HG02571 (cell line): ENCODE measurements at regions not wholly inside any gene's neighbourhood (a gene's known extent, or its start where the extent isn't known, plus 50 kb on each side); places are given as distances from the start of the nearest gene placed in this dataset.

Source experiments
- ATAC-seq: cut with Tn5 transposase; IDR thresholded peaks from one replicate; pipeline ENCODE4 v1.9.1; 2021; ENCODE audit warnings: mild to moderate bottlenecking, moderate library complexity; ENCODE audit not compliant: unreplicated experiment

GRCh38 chr10:113457408-113457807 is 95.4 kb upstream of the HABP2 start:
- no peak for ATAC-seq

DNA sequence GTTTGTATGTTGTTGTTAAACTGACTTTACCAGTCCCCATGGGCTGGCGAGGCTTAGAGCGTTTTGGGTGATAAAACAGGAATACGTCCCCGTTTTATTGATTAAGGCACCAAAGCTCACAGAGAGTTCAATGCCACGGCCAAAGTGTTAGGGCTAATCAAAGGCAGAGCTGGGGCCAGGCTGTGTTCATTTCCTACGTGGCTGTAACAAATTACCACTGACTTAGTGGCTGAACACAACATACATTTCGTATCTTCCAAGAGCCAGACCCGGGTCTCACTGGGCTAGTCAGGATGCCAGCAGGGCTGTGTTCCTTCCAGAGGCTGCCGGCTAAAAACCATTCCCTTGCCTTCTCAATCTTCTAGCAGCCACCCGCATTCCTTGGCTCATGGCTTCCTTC is 94.4 kb upstream of the HABP2 start:
- ATAC-seq: no peak

DNA sequence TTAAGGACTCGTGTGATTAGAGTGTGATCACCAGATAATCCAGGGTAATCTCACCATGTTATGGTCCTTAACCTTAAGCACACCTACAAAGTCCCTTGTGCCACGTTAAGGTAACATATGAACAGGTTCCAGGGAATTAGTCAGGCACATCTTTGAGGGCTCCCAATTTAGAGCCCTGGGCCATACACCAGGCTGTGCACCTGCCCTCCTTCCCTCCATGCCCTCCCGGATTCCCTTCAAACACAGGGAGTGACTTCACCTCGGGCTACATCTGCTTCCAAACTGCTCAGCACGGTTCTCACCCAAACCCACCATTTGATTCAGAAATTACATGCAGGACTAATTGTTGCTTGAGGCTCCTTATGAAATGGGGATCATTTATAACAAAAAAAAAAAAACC is 93.9 kb upstream of the HABP2 start:
- no peak for ATAC-seq

- ATAC-seq: no peak
Measured at GRCh38 chr10:113459626-113460280, 93.1 kb upstream of the HABP2 start.

GRCh38 chr10:113463083-113463482 is 89.8 kb upstream of the HABP2 start:
- no peak for ATAC-seq

GRCh38 chr10:113463777-113464176 is 89.1 kb upstream of the HABP2 start:
- no peak for ATAC-seq

- ATAC-seq: no peak
Measured at GRCh38 chr10:113469796-113470195, 83.1 kb upstream of the HABP2 start.

- no peak for ATAC-seq
Measured at GRCh38 chr10:113470372-113471240, 82.2 kb upstream of the HABP2 start.

DNA sequence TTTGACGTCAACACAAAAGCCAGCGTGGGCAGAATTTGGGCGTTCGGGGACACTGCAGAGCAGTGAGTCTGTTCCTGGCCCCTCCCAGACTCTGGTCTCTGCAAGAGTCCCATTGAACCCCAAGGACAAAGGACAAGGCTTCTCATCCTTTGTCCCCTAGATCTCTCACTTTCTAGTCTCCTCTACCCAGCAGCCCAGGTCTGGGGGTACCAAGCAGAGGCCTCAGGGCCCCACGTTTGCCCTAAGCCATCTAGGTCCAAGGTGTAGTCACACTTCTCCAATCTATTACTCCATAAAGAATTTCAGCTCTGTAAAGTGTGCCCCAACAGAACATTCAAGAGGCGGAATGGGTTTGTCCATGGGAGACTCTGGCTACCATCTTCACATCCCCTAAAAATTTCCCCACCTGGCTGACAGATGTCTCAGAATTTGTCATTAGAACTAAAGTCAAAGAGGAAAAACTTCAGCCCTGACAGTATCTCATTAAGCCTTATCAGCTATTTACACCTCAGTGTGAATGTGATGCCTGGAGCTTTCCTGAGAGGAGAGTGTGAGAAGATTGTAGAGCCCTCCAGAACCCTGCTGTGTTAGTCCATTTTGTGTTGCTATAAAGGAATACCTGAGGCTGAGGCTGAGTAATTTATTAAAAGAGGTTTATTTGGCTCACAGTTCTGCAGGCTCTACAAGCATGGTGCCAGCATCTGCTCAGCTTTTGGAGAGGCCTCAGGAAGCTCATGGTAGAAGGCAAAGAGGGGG is 81.4 kb upstream of the HABP2 start:
- no peak for ATAC-seq

- ATAC-seq: no peak
Measured at GRCh38 chr10:113473011-113473410, 79.8 kb upstream of the HABP2 start.

- ATAC-seq: no peak
Measured at GRCh38 chr10:113473851-113474250, 79.0 kb upstream of the HABP2 start.

DNA sequence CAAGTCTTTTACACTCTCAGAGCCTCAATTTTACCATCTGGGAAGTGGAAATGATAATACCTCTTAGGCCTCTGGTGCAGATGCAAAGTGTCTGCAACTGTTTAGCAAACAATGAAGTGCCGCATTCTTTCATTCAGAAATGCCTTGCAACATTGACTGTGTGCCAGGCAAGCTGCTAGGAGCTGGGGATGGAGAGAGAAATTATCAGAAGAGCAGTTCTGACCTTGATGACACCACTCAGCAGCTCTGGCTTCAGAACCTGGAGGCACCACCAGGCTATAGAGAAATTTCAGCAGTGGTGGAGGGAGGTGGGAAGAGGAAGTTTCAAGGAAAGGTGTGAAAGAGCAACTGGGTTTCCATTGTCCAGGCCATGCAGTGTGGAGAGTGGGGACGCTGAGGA is 78.1 kb upstream of the HABP2 start:
- no peak for ATAC-seq

- ATAC-seq: no peak
Measured at GRCh38 chr10:113475381-113475807, 77.5 kb upstream of the HABP2 start.

DNA sequence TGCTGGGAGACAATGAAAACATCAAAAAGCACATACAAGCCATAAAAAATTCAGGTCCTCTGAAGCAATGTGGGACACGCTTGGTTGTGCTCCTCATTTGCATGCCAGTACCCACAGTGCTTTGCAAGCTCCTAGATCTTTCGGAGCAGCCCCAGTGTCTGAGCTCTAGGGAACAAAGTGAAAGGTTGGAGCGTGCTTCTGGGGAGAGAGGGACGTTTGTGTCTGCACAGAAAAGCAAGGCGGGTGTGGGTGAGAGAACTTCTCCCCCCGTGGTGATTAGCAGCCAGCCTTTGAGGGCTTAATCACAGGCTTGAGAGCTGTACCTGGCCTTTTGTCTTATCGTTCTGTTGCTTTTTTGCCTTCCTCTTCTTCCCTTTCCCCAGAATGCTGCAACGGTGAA is 76.7 kb upstream of the HABP2 start:
- ATAC-seq: no peak

DNA sequence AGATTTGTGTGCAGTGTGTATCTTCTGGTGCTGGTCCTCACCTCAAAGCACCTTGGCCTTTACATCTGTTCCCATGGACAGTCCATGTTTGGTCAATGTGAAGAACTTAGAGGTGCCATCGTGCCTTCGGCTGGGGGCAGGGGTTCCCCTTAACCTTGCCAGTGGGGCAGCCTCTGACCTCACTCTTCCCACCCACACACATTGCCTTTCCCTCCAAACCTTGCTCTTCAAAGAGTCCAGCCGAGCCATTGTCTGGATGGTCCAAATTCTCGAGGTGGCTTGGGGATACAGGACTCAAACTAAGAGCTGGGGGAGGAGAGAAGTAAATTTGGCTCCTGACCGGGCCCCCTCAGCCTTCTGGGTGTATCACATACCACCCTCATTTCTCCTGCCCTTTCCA is 76.2 kb upstream of the HABP2 start:
- no peak for ATAC-seq

DNA sequence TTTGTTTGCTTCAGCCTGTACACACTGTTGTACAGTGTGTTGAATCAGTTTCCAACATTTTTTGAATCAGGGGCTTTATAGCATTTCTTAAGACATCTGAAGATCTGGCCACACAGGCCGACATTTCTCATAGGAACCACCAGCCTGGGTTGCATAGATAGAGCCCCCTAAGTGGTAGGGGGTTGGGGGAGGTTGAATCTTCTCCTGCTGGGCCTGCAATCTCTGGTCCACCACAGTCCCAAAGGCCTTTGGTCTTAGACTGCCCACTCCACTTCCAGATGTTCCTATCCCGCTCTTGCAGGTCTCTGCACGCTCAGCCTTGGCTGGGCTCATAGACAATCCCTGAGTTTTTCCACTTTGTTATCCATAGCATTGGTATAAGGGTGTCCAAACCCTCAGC is 75.4 kb upstream of the HABP2 start:
- ATAC-seq: no peak

DNA sequence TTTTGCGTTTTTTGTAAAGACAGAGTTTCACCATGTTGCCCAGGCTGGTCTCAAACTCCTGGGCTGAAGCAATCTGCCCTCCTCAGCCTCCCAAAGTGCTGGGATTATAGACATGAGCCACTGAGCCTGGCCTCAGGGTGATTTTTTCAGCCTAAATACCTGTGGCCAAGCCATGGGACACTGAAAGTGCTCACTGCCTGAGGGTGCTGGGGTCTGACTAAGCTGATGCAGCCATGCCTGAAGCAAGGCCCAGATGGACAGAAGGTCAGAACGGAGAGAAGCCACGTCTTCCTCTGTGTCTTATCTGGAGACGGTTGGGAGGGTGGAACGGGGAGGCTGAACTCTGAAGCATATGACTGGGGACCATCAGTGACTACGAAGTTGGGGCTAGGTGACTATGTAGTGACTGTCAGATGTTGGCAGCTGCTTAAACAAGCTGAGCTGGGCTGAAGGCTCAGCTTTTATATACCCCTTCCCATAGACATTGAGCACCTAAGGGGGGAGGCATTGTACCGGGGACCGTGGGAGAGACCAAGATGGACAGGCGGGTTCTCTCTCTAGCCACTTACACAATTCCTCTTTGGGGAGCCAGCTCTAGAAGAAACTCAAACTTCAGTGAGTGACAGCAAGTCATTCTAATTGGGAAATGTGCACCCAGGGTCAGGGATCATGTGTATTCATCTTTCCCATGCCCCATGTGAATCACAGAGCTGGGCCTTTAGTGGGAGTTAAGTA is 73.3 kb upstream of the HABP2 start:
- ATAC-seq: no peak

DNA sequence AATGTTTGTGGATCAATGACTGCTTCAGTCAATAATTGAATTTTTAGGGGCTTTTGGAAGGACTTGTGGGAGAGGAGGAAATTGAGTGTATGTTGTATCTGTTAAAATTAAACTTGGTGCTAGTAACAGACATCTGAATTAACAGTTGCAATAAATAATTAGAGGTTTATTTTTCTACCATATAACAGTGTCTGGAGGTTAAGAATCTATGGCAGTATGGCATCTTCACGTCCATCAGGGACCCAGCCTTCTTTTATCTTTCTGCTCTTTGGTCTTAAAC is 72.8 kb upstream of the HABP2 start:
- no peak for ATAC-seq

GRCh38 chr10:113480851-113481502 is 71.9 kb upstream of the HABP2 start:
- no peak for ATAC-seq

GRCh38 chr10:113484487-113484886 is 68.4 kb upstream of the HABP2 start:
- ATAC-seq: no peak

- no peak for ATAC-seq
Measured at GRCh38 chr10:113485736-113486135, 67.1 kb upstream of the HABP2 start.
